NCI-H526 treated with DMSO at 0.1 percent for 48 hours (cell line): ENCODE measurements at regions not wholly inside any gene's neighbourhood (a gene's known extent, or its start where the extent isn't known, plus 50 kb on each side); places are given as distances from the start of the nearest gene placed in this dataset.

Experiments used
- DNase-seq: peaks from one replicate; lab custom pipeline; 2025; lab: John Stamatoyannopoulos, UW

GRCh38 chr6:8736156-8736895 lies 301.0 kb upstream of the SLC35B3 start:
- DNase-seq: no peak

- DNase-seq: no peak
These were observed 298.5 kb upstream of the SLC35B3 start for GRCh38 chr6:8733879-8734278.

GRCh38 chr6:8731874-8732273 lies 296.5 kb upstream of the SLC35B3 start:
- no peak for DNase-seq

- DNase-seq: no peak
These were observed 275.5 kb upstream of the SLC35B3 start for GRCh38 chr6:8710668-8711431.

- DNase-seq: peak; percentile 24
These were observed 272.8 kb upstream of the SLC35B3 start for GRCh38 chr6:8707956-8708772.

GRCh38 chr6:8707369-8707768 lies 272.0 kb upstream of the SLC35B3 start:
- no peak for DNase-seq

GRCh38 chr6:8705435-8706020 lies 270.2 kb upstream of the SLC35B3 start:
- DNase-seq: no peak

GRCh38 chr6:8703059-8703458 lies 267.7 kb upstream of the SLC35B3 start:
- no peak for DNase-seq

- DNase-seq: no peak
These were observed 253.5 kb upstream of the SLC35B3 start for GRCh38 chr6:8688821-8689220.

GRCh38 chr6:8686077-8686476 lies 250.7 kb upstream of the SLC35B3 start:
- no peak for DNase-seq

GRCh38 chr6:8683204-8683603 lies 247.9 kb upstream of the SLC35B3 start:
- DNase-seq: no peak

- no peak for DNase-seq
These were observed 244.5 kb upstream of the SLC35B3 start for GRCh38 chr6:8679823-8680222.

- DNase-seq: no peak
These were observed 243.1 kb upstream of the SLC35B3 start for GRCh38 chr6:8678466-8678865.

GRCh38 chr6:8674126-8674525 lies 238.8 kb upstream of the SLC35B3 start:
- no peak for DNase-seq

GRCh38 chr6:8672882-8673281 lies 237.5 kb upstream of the SLC35B3 start:
- no peak for DNase-seq

- no peak for DNase-seq
These were observed 235.4 kb upstream of the SLC35B3 start for GRCh38 chr6:8670792-8671191.

- DNase-seq: no peak
These were observed 229.4 kb upstream of the SLC35B3 start for GRCh38 chr6:8664700-8665099.

- no peak for DNase-seq
These were observed 228.7 kb upstream of the SLC35B3 start for GRCh38 chr6:8664070-8664469.

- no peak for DNase-seq
These were observed 224.3 kb upstream of the SLC35B3 start for GRCh38 chr6:8659404-8660189.

GRCh38 chr6:8658416-8658815 lies 223.1 kb upstream of the SLC35B3 start:
- no peak for DNase-seq

- DNase-seq: no peak
These were observed 222.2 kb upstream of the SLC35B3 start for GRCh38 chr6:8657522-8657921.
